WTC11 (cell line): ENCODE measurements at regions not wholly inside any gene's neighbourhood (a gene's known extent, or its start where the extent isn't known, plus 50 kb on each side); places are given as distances from the start of the nearest gene placed in this dataset.

Source experiments
- ATAC-seq: fragments of 200-7000 bp; cut with Tn5 transposase; 2 replicates; pipeline ENCODE4 v1.10.0; 2021; ENCODE audit warnings: mild to moderate bottlenecking, moderate library complexity
- CTCF ChIA-PET: fragments of 300-600 bp; sonication (Branson Sonifier 250); formaldehyde crosslinking; loops from one replicate; lab custom pipeline; 2021; ENCODE audit warnings: antibody characterized with exemption; lab: Charles Lee
- POLR2A ChIA-PET: fragments of 350-600 bp; sonication (Branson Sonifier 250); formaldehyde crosslinking; loops from one replicate; lab custom pipeline; 2021; ENCODE audit warnings: antibody characterized with exemption; lab: Charles Lee
- DNase-seq: peaks from one replicate; pipeline ENCODE4 v3.0.0; 2021; ENCODE audit warnings: low spot score
- H3K27ac Mint-ChIP-seq: 2 replicates; pipeline ENCODE4 v1.8.0; 2021; ENCODE audit warnings: mixed read lengths
- H3K27me3 Mint-ChIP-seq: 2 replicates; pipeline ENCODE4 v1.8.0; 2021; ENCODE audit warnings: low read depth, mild to moderate bottlenecking, moderate library complexity, mixed read lengths
- H3K36me3 Mint-ChIP-seq: 2 replicates; pipeline ENCODE4 v1.8.0; 2021; ENCODE audit warnings: mixed read lengths
- H3K4me1 Mint-ChIP-seq: 2 replicates; pipeline ENCODE4 v1.8.0; 2022; ENCODE audit warnings: mixed read lengths
- H3K4me3 Mint-ChIP-seq: 2 replicates; pipeline ENCODE4 v1.8.0; 2021; ENCODE audit warnings: mild to moderate bottlenecking, moderate library complexity, mixed read lengths
- H3K9me3 Mint-ChIP-seq: 2 replicates; pipeline ENCODE4 v1.8.0; 2021; ENCODE audit warnings: mixed read lengths
- ESRRA ChIP-seq: sonication (generic); formaldehyde crosslinking; IDR thresholded peaks from 2 replicates; pipeline ENCODE4 v1.8.1; 2022; ENCODE audit warnings: mild to moderate bottlenecking, missing genetic modification reagents, borderline replicate concordance
- IRF2 ChIP-seq: sonication (generic); formaldehyde crosslinking; IDR thresholded peaks from 2 replicates; pipeline ENCODE4 v1.8.0; 2022; ENCODE audit warnings: low read depth, missing genetic modification reagents, borderline replicate concordance
- NFE2L1 ChIP-seq: sonication (generic); formaldehyde crosslinking; IDR thresholded peaks from 2 replicates; pipeline ENCODE4 v1.8.1; 2023; ENCODE audit warnings: missing genetic modification reagents
- PRDM15 ChIP-seq: sonication (generic); formaldehyde crosslinking; IDR thresholded peaks from 2 replicates; pipeline ENCODE4 v1.8.0; 2022; ENCODE audit warnings: missing genetic modification reagents
- TP53 ChIP-seq: sonication (generic); formaldehyde crosslinking; IDR thresholded peaks from 2 replicates; pipeline ENCODE4 v1.8.1; 2023; ENCODE audit warnings: mild to moderate bottlenecking, missing genetic modification reagents
- ZNF232 ChIP-seq: sonication (generic); formaldehyde crosslinking; IDR thresholded peaks from 2 replicates; pipeline ENCODE4 v1.8.0; 2022; ENCODE audit warnings: mild to moderate bottlenecking, missing genetic modification reagents
- ZNF263 ChIP-seq: sonication (generic); formaldehyde crosslinking; IDR thresholded peaks from 2 replicates; pipeline ENCODE4 v1.8.1; 2022; ENCODE audit warnings: low read depth, mild to moderate bottlenecking, moderate library complexity, missing genetic modification reagents
- ZNF317 ChIP-seq: sonication (generic); formaldehyde crosslinking; IDR thresholded peaks from 2 replicates; pipeline ENCODE4 v1.8.1; 2023; ENCODE audit warnings: low read depth, mild to moderate bottlenecking, moderate library complexity, missing genetic modification reagents, borderline replicate concordance
- ZNF396 ChIP-seq: fragments of 250-450 bp; sonication (Bioruptor Pico); IDR thresholded peaks from 2 replicates; pipeline ENCODE4 v1.8.0; 2021; ENCODE audit warnings: mild to moderate bottlenecking, moderate library complexity, borderline replicate concordance
- ZNF671 ChIP-seq: fragments of 250-450 bp; sonication (Bioruptor Pico); IDR thresholded peaks from 2 replicates; pipeline ENCODE4 v1.8.0; 2021; ENCODE audit warnings: mild to moderate bottlenecking
- TF ChIP-seq, protein P1 (sequence below): sonication (generic); formaldehyde crosslinking; IDR thresholded peaks from 2 replicates; pipeline ENCODE4 v1.8.1; 2023; ENCODE audit warnings: mild to moderate bottlenecking, missing genetic modification reagents
- TF ChIP-seq, protein P2 (sequence below): fragments of 250-450 bp; sonication (Bioruptor Pico); IDR thresholded peaks from 2 replicates; pipeline ENCODE4 v1.9.0; 2021; ENCODE audit warnings: mild to moderate bottlenecking, borderline replicate concordance

DNA sequence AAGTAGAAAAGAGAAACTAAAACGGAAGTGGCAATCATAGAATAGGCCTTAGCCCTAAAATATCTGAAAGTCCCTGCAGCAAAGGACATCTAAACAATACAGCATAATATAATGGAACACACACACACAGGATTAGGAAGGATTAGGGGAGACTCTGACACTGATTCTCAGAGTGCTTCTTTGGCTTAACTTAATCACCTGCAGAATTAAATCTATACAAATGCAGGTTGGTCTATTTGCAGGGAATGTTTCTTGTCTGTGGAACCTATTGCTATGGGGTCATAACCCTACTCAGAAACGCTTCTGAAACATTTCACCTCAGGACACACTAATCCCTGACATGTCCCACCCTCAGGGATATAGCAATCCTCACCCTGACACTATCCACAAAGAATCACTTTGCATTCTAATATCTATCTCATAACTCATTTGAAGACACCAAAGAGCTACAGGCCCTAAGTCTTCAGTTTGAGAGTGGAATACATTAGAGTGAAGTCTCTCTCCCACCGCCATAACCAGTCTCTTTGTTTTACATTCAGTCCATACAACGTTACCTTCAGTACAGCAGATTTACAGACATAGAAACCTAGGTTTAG is 1041.2 kb downstream of the TUSC7 start:
- Mint-ChIP-seq H3K27me3 (no peaks in the 10 kb centered on the region), H3K4me3 (no peak overlapping the region), H3K27ac (no peak overlapping the region), H3K36me3 (no peaks in the 10 kb centered on the region), H3K9me3 (no peaks in the 10 kb centered on the region), H3K4me1 (peaks cover 10% of the 10 kb centered on the region)
- CTCF ChIA-PET = no interaction called here
- TF ChIP-seq ZNF232 (CRISPR knock-in tag) = no peak
- no peak for TF ChIP-seq NFE2L1
- no peak for TF ChIP-seq ZNF671 (CRISPR knock-in tag)
- TF ChIP-seq, protein P1, sequence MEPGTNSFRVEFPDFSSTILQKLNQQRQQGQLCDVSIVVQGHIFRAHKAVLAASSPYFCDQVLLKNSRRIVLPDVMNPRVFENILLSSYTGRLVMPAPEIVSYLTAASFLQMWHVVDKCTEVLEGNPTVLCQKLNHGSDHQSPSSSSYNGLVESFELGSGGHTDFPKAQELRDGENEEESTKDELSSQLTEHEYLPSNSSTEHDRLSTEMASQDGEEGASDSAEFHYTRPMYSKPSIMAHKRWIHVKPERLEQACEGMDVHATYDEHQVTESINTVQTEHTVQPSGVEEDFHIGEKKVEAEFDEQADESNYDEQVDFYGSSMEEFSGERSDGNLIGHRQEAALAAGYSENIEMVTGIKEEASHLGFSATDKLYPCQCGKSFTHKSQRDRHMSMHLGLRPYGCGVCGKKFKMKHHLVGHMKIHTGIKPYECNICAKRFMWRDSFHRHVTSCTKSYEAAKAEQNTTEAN (CRISPR knock-in tag) = no peak
- TF ChIP-seq ZNF396 = no peak
- no peak for TF ChIP-seq ESRRA (CRISPR knock-in tag)
- no peak for TF ChIP-seq ZNF317 (CRISPR knock-in tag)
- ATAC-seq = no peak
- POLR2A ChIA-PET = no interaction called here
- no peak for DNase-seq

DNA sequence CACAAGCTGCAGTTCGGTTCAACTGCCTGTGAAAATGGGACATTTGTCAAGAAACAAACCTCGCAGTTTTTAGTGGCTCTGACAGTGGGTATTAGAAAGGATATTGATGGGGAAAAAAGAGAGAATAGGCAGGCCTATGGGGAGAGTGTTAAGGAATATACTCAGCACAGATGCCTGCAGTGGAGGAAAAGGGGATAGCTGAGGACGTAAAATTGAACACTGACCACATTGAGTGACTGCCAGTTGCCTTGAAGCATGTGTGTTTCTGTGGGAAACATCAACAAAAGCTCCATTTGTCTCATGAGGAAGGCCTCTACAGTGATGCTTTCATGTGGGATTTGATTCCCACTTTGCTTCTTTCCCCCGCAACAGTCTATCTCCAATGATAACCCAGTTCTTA is 1042.1 kb downstream of the TUSC7 start:
- H3K9me3 Mint-ChIP-seq = no peaks in the 10 kb centered on the region
- no peaks in the 10 kb centered on the region for H3K36me3 Mint-ChIP-seq
- no peak overlapping the region for H3K4me3 Mint-ChIP-seq
- peaks cover 10% of the 10 kb centered on the region for H3K4me1 Mint-ChIP-seq
- H3K27ac Mint-ChIP-seq = no peak overlapping the region
- TF ChIP-seq ESRRA (CRISPR knock-in tag) (no peak), IRF2 (CRISPR knock-in tag) (no peak), TP53 (CRISPR knock-in tag) (no peak), PRDM15 (no peak)
- CTCF ChIA-PET = interaction anchor here (0.8 kb wide), 1 partner anchor 246 kb away, joined by 3 read pairs; no protein-coding TSS in a partner anchor
- H3K27me3 Mint-ChIP-seq = no peaks in the 10 kb centered on the region
- POLR2A ChIA-PET = no interaction called here
- DNase-seq = no peak
- no peak for ATAC-seq

DNA sequence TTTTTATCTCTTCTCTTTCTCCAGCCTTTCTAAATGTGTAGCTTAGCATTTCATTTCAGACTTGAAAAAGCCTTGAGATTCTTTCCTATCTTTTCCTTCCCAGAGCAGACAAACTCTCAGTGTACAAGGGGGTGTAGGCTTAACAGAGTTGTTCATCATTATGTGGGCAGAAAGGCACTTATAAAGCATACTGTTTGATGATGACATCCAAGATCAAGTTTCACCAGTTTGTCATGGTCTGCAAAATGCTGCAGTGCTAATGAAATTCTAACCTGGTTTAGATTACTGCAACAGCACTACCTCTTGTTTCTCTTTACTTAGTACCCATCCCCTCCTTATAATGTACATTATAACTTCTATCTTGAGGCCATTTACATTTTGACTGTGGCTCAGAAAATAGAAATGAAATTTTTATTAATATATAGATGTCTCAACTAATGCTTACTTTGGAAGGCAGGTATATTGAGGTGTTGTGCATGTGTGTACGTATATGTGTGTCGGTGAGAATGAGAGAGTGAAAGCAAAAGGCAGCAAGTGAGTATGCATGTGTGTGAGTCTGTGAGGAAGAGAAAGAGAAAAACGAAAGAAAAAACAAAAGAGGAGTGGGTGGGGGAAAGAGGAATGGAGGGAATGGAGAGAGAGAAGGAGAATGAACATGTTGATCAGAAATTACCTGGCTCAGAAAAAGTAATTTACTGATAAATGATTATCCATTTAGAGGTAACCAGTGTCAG is 1043.6 kb downstream of the TUSC7 start:
- Mint-ChIP-seq H3K4me3 (no peak overlapping the region), H3K27me3 (no peaks in the 10 kb centered on the region), H3K9me3 (no peaks in the 10 kb centered on the region), H3K4me1 (peaks cover 10% of the 10 kb centered on the region), H3K36me3 (no peaks in the 10 kb centered on the region), H3K27ac (peak overlapping the region; percentile 42; the same call in 1 of the 2 replicates)
- TF ChIP-seq, protein P2, sequence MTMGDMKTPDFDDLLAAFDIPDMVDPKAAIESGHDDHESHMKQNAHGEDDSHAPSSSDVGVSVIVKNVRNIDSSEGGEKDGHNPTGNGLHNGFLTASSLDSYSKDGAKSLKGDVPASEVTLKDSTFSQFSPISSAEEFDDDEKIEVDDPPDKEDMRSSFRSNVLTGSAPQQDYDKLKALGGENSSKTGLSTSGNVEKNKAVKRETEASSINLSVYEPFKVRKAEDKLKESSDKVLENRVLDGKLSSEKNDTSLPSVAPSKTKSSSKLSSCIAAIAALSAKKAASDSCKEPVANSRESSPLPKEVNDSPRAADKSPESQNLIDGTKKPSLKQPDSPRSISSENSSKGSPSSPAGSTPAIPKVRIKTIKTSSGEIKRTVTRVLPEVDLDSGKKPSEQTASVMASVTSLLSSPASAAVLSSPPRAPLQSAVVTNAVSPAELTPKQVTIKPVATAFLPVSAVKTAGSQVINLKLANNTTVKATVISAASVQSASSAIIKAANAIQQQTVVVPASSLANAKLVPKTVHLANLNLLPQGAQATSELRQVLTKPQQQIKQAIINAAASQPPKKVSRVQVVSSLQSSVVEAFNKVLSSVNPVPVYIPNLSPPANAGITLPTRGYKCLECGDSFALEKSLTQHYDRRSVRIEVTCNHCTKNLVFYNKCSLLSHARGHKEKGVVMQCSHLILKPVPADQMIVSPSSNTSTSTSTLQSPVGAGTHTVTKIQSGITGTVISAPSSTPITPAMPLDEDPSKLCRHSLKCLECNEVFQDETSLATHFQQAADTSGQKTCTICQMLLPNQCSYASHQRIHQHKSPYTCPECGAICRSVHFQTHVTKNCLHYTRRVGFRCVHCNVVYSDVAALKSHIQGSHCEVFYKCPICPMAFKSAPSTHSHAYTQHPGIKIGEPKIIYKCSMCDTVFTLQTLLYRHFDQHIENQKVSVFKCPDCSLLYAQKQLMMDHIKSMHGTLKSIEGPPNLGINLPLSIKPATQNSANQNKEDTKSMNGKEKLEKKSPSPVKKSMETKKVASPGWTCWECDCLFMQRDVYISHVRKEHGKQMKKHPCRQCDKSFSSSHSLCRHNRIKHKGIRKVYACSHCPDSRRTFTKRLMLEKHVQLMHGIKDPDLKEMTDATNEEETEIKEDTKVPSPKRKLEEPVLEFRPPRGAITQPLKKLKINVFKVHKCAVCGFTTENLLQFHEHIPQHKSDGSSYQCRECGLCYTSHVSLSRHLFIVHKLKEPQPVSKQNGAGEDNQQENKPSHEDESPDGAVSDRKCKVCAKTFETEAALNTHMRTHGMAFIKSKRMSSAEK (CRISPR knock-in tag) = no peak
- TF ChIP-seq ZNF263 = no peak
- no peak for DNase-seq
- ChIA-PET CTCF (no interaction called here), POLR2A (no interaction called here)
- no peak for ATAC-seq
